ENCODE measurements at regions not wholly inside any gene's neighbourhood (a gene's known extent, or its start where the extent isn't known, plus 50 kb on each side); places are given as distances from the start of the nearest gene placed in this dataset.

GRCh38 chr4:54819034-54819433 is 161.3 kb downstream of the KIT start:
- H3K9me2 ChIP-seq (ENCODE audit: low read depth, low read length), result no peaks in the 10 kb centered on the region
- no peak for TF ChIP-seq CTCF (IDR thresholded peaks at IDR 0.05; ENCODE audit: low read length)
- TF ChIP-seq EZH2 (IDR thresholded peaks at IDR 0.05; ENCODE audit: borderline replicate concordance, low read length), result no peak
- no peaks in the 10 kb centered on the region for H3K4me1 ChIP-seq (ENCODE audit: insufficient read depth, low read length, severe bottlenecking)
- H4K20me1 ChIP-seq (ENCODE audit: insufficient read depth, low read length), result no peaks in the 10 kb centered on the region
- no peak overlapping the region for H3K27ac ChIP-seq (ENCODE audit: low read depth, low read length, poor library complexity, severe bottlenecking)
- H3K4me3 ChIP-seq (ENCODE audit: low read depth, low read length, poor library complexity, severe bottlenecking), result no peak overlapping the region
- H2AFZ ChIP-seq (ENCODE audit: low read length), result no peak overlapping the region
- no peaks in the 10 kb centered on the region for H3K9me3 ChIP-seq (ENCODE audit: low read length)
- no peaks in the 10 kb centered on the region for H3F3A ChIP-seq (ENCODE audit: insufficient read depth, low read length)
- no peaks in the 10 kb centered on the region for H3K79me2 ChIP-seq (ENCODE audit: insufficient read depth, low read length)
- no peak overlapping the region for H3K9ac ChIP-seq (ENCODE audit: low read length)
- no peak overlapping the region for H3K4me2 ChIP-seq (ENCODE audit: low read length)
- H3K36me3 ChIP-seq (ENCODE audit: insufficient read depth, low read length), result no peaks in the 10 kb centered on the region
- H3K27me3 ChIP-seq (ENCODE audit: insufficient read depth, low read length), result no peaks in the 10 kb centered on the region

DNA sequence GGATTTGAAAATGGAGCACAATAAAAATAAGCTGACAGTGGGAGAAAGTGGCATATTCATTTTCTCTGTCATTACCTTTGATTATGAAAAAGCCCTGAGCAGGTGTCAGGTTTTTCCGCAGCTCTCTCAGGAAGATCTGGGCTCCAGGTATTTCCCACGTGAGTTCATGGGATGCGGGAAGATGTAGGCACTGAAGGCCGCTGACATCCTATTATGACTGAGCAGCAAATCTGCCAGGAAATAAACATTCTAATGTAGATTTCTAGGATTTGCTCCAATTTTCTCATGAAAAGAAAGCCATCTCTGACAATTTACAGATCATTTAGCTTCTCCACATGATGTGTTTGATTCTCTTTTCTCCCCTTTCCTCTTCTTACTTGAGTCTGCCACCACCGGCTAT is 160.7 kb downstream of the KIT start:
- H3K4me2 ChIP-seq (ENCODE audit: low read length), result no peak overlapping the region
- no peaks in the 10 kb centered on the region for H3K9me2 ChIP-seq (ENCODE audit: low read depth, low read length)
- TF ChIP-seq EZH2 (IDR thresholded peaks at IDR 0.05; ENCODE audit: borderline replicate concordance, low read length) (no peak), CTCF (IDR thresholded peaks at IDR 0.05; ENCODE audit: low read length) (no peak)

DNA sequence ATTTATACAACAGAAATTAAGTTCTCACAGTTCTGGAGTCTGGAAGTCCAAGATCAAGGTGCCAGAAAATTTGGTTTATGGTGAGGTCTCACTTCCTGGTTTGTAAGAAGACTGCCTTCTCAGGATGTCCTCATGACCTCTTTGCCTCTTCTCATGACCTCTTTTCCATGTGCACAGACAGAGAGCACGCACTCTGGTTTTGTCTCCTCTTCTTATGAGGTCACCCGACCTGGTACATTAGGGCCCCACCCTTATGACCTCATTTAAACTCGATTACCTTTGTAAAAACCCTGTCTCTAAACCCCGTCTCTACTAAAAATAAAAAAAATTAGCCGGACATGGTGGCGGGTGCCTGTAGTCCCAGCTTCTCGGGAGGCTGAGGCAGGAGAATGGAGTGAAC is 155.9 kb downstream of the KIT start:
- Histone ChIP-seq H4K20me1 (ENCODE audit: insufficient read depth, low read length) (no peaks in the 10 kb centered on the region), H3K79me2 (ENCODE audit: insufficient read depth, low read length) (no peaks in the 10 kb centered on the region), H3K27me3 (ENCODE audit: insufficient read depth, low read length) (no peaks in the 10 kb centered on the region), H3K9me3 (ENCODE audit: low read length) (no peaks in the 10 kb centered on the region), H3K9ac (ENCODE audit: low read length) (no peak overlapping the region), H3K4me1 (ENCODE audit: insufficient read depth, low read length, severe bottlenecking) (no peaks in the 10 kb centered on the region), H3K4me2 (ENCODE audit: low read length) (no peak overlapping the region), H3K9me2 (ENCODE audit: low read depth, low read length) (no peaks in the 10 kb centered on the region), H3K36me3 (ENCODE audit: insufficient read depth, low read length) (no peaks in the 10 kb centered on the region), H3F3A (ENCODE audit: insufficient read depth, low read length) (no peaks in the 10 kb centered on the region), H3K27ac (ENCODE audit: low read depth, low read length, poor library complexity, severe bottlenecking) (no peak overlapping the region), H2AFZ (ENCODE audit: low read length) (no peak overlapping the region), H3K4me3 (ENCODE audit: low read depth, low read length, poor library complexity, severe bottlenecking) (no peak overlapping the region)
- TF ChIP-seq EZH2 (IDR thresholded peaks at IDR 0.05; ENCODE audit: borderline replicate concordance, low read length) (no peak), CTCF (IDR thresholded peaks at IDR 0.05; ENCODE audit: low read length) (no peak)

More for the DNA sequence above, 160.7 kb downstream of the KIT start:
- no peaks in the 10 kb centered on the region for H3K79me2 ChIP-seq (ENCODE audit: insufficient read depth, low read length)
- no peaks in the 10 kb centered on the region for H3K4me1 ChIP-seq (ENCODE audit: insufficient read depth, low read length, severe bottlenecking)
- H2AFZ ChIP-seq (ENCODE audit: low read length), result no peak overlapping the region
- H3K27ac ChIP-seq (ENCODE audit: low read depth, low read length, poor library complexity, severe bottlenecking), result no peak overlapping the region
- H3K9me3 ChIP-seq (ENCODE audit: low read length), result no peaks in the 10 kb centered on the region
- no peaks in the 10 kb centered on the region for H3K36me3 ChIP-seq (ENCODE audit: insufficient read depth, low read length)
- no peak overlapping the region for H3K9ac ChIP-seq (ENCODE audit: low read length)
- no peaks in the 10 kb centered on the region for H3K27me3 ChIP-seq (ENCODE audit: insufficient read depth, low read length)
- H4K20me1 ChIP-seq (ENCODE audit: insufficient read depth, low read length), result no peaks in the 10 kb centered on the region
- no peak overlapping the region for H3K4me3 ChIP-seq (ENCODE audit: low read depth, low read length, poor library complexity, severe bottlenecking)
- H3F3A ChIP-seq (ENCODE audit: insufficient read depth, low read length), result no peaks in the 10 kb centered on the region
